ENCODE measurements at regions not wholly inside any gene's neighbourhood (a gene's known extent, or its start where the extent isn't known, plus 50 kb on each side); places are given as distances from the start of the nearest gene placed in this dataset.

GRCh38 chr12:105428793-105429395 is 98.4 kb downstream of the C12orf75 start:
- Histone ChIP-seq H3K9me3 (ENCODE audit: control insufficient read depth in 1 of 2, insufficient read depth in 1 of 2, low read depth in 1 of 2, low read length in 2 of 2) (no peaks in the 10 kb centered on the region), H4K20me1 (ENCODE audit: insufficient read depth) (no peaks in the 10 kb centered on the region), H3K9ac (ENCODE audit: low read length) (no peak overlapping the region), H3K4me3 (replicated peaks in 1 of 2; ENCODE audit: low read depth in 1 of 2, low read length in 2 of 2) (no peak overlapping the region), H3K36me3 (ENCODE audit: control insufficient read depth in 1 of 2, insufficient read depth in 2 of 2, low read length in 2 of 2) (no peaks in the 10 kb centered on the region), H3K79me2 (ENCODE audit: insufficient read depth, low read length) (no peaks in the 10 kb centered on the region), H3K27ac (ENCODE audit: low read depth, low read length) (no peak overlapping the region), H3K4me2 (ENCODE audit: low read length) (no peak overlapping the region), H2AFZ (ENCODE audit: low read depth, low read length, poor library complexity, severe bottlenecking) (no peak overlapping the region), H3K9me2 (ENCODE audit: insufficient read depth) (no peaks in the 10 kb centered on the region), H3K27me3 (ENCODE audit: insufficient read depth, low read length) (no peaks in the 10 kb centered on the region), H3K4me1 (ENCODE audit: control insufficient read depth in 1 of 2, insufficient read depth in 2 of 2, low read length in 2 of 2) (no peaks in the 10 kb centered on the region)
- POLR2A ChIA-PET: no interaction called here
- BruUV-seq (replicated peaks): no TSS peak
- intact Hi-C loops (cut with micrococcal nuclease): loop anchor here (10.0 kb wide), 2 partner anchors 276 to 1496 kb away; no protein-coding TSS in a partner anchor
- DNase-seq (ENCODE audit: low read depth, low spot score) (no peak), ATAC-seq (no peak)
- no peak for TF ChIP-seq RAD21 (IDR thresholded peaks at IDR 0.05; ENCODE audit: low read depth)
- no peak for TF ChIP-seq JUND (IDR thresholded peaks at IDR 0.05)
- TF ChIP-seq ATF3 (IDR thresholded peaks at IDR 0.05): no peak
- no peak for TF ChIP-seq SRF (IDR thresholded peaks at IDR 0.05; ENCODE audit: low read depth)
- no peak for TF ChIP-seq YY1 (IDR thresholded peaks at IDR 0.05; ENCODE audit: extremely low read depth, insufficient replicate concordance, low read depth, low read length)
- no peak for TF ChIP-seq EGR1 (IDR thresholded peaks at IDR 0.05; ENCODE audit: low read depth)
- TF ChIP-seq POLR2AphosphoS5 (IDR thresholded peaks at IDR 0.05; ENCODE audit: low read depth, low read length): no peak
- TF ChIP-seq REST (IDR thresholded peaks at IDR 0.05; ENCODE audit: low read depth): no peak
- TF ChIP-seq CBX3 (IDR thresholded peaks at IDR 0.05; ENCODE audit: low read depth): no peak
- TF ChIP-seq FOSL1 (IDR thresholded peaks at IDR 0.05; ENCODE audit: low read depth): no peak
- no peak for TF ChIP-seq SIN3A (IDR thresholded peaks at IDR 0.05; ENCODE audit: low read depth)
- no peak for TF ChIP-seq ZFX (IDR thresholded peaks at IDR 0.05)
- no peak for TF ChIP-seq MAX (IDR thresholded peaks at IDR 0.05)
- TF ChIP-seq EZH2 (IDR thresholded peaks at IDR 0.05): no peak
- TF ChIP-seq CEBPB (IDR thresholded peaks at IDR 0.05; ENCODE audit: low read depth): no peak
- no peak for TF ChIP-seq ZNF274 (IDR thresholded peaks at IDR 0.05; ENCODE audit: low read depth, low read length)
- TF ChIP-seq POLR2A (IDR thresholded peaks at IDR 0.05; ENCODE audit: borderline replicate concordance, extremely low read depth, insufficient read depth, insufficient read length): no peak
- TF ChIP-seq CTCF (IDR thresholded peaks at IDR 0.05 in 2 of 3, conservative IDR thresholded peaks at IDR 0.05 in 1 of 3; ENCODE audit: borderline replicate concordance in 1 of 3, insufficient read depth in 1 of 3, low read depth in 2 of 3, low read length in 2 of 3): no peak
- CTCF ChIA-PET: no interaction called here
- RAD21 ChIA-PET (ENCODE audit: low non-redundant PET in 1 of 2, low total read pairs in 2 of 2, uncharacterized antibody in 2 of 2, unreplicated experiment in 2 of 2): no interaction called here
